HepG2 (cell line): ENCODE measurements at regions not wholly inside any gene's neighbourhood (a gene's known extent, or its start where the extent isn't known, plus 50 kb on each side); places are given as distances from the start of the nearest gene placed in this dataset.
A peak's percentile ranks its signal among the peaks of the same experiment; 100 is the strongest.

Source experiments
- ATAC-seq: fragments of 200-7000 bp; cut with Tn5 transposase; 3 replicates; pipeline ENCODE4 v1.9.1; 2020; ENCODE audit warnings: mild to moderate bottlenecking, moderate library complexity
- BruUV-seq: library from RNA; stranded (reverse); fragments of 400-500 nt; replicated peaks from 2 replicates; lab custom pipeline; 2021; lab: Mats Ljungman, UMichigan
- CTCF ChIA-PET: fragments of 300-600 bp; formaldehyde crosslinking; extraction: SDS; loops from one replicate; lab custom pipeline; 2021; ENCODE audit warnings: low total read pairs, inconsistent platforms, low intra/inter-chr PET ratio; lab: Yijun Ruan, JAX
- POLR2A ChIA-PET: fragments of 350-600 bp; sonication (Branson Sonifier 250); formaldehyde crosslinking; loops from one replicate; lab custom pipeline; 2020; ENCODE audit warnings: antibody characterized with exemption, inconsistent platforms; lab: Yijun Ruan, JAX
- DNase-seq: peaks from one replicate; pipeline ENCODE4 v3.0.0-alpha.2; 2015; ENCODE audit warnings: low spot score
- FAIRE-seq: peaks from 3 replicates; lab custom pipeline; 2011; peaks lifted over from hg19 to GRCh38; lab: Jason Lieb, UNC
- H2AFZ ChIP-seq: one replicate; pipeline ENCODE4 v1.6.1; 2011; ENCODE audit warnings: low read length, inconsistent platforms
- H3K27ac ChIP-seq: fragments of 300-600 bp; 3 replicates; pipeline ENCODE4 v1.8.0; 2011; ENCODE audit warnings: mixed run types, mild to moderate bottlenecking, mixed read lengths, low read length, inconsistent platforms; ENCODE audit not compliant: insufficient read depth; ENCODE audit errors: extremely low read length
- H3K27me3 ChIP-seq, 2 experiments: fragments of 200-600 bp in 1 of 2; 2 replicates in 1 of 2; 3 replicates in 1 of 2; pipeline versions ENCODE4 v1.6.0 to v1.8.0; 2011; ENCODE audit warnings: low read length in 2 of 2, mild to moderate bottlenecking in 2 of 2, moderate library complexity in 2 of 2, inconsistent platforms in 1 of 2; ENCODE audit not compliant: insufficient read depth in 2 of 2, control insufficient read depth in 1 of 2
- H3K36me3 ChIP-seq, 2 experiments: fragments of 200-600 bp in 1 of 2; replicated peaks in 1 of 2; 2 replicates in 1 of 2; 3 replicates in 1 of 2; pipeline versions ENCODE4 v1.5.1 to v1.8.0; 2011; ENCODE audit warnings: low read length in 2 of 2, inconsistent platforms in 1 of 2; ENCODE audit not compliant: insufficient read depth in 2 of 2, control insufficient read depth in 1 of 2
- H3K4me1 ChIP-seq: 2 replicates; pipeline ENCODE4 v1.5.1; 2012; ENCODE audit warnings: low read length, inconsistent platforms; ENCODE audit not compliant: insufficient read depth
- H3K4me2 ChIP-seq: 2 replicates; pipeline ENCODE4 v1.6.0; 2011; ENCODE audit warnings: low read depth, low read length, inconsistent platforms
- H3K4me3 ChIP-seq, 3 experiments: fragments of 200-600 bp in 1 of 3; sonication (generic), shearing (Covaris generic) in 1 of 3; replicated peaks in 1 of 3; 2 replicates each; pipeline ENCODE4 v1.5.1; 2011 to 2016; ENCODE audit warnings: low read length in 3 of 3, inconsistent platforms in 2 of 3, low read depth in 2 of 3, mild to moderate bottlenecking in 2 of 3, control low read depth in 1 of 3, mixed read lengths in 1 of 3; ENCODE audit not compliant: insufficient read depth in 1 of 3
- H3K79me2 ChIP-seq: one replicate; pipeline ENCODE4 v1.6.1; 2011; ENCODE audit warnings: low read length, inconsistent platforms; ENCODE audit not compliant: insufficient read depth
- H3K9ac ChIP-seq: 2 replicates; pipeline ENCODE4 v1.6.0; 2011; ENCODE audit warnings: mild to moderate bottlenecking, low read depth, low read length, inconsistent platforms; ENCODE audit not compliant: insufficient read depth
- H3K9me3 ChIP-seq: 2 replicates; pipeline ENCODE4 v1.5.1; 2012; ENCODE audit warnings: mild to moderate bottlenecking, low read length
- H4K20me1 ChIP-seq: 2 replicates; pipeline ENCODE4 v1.6.0; 2011; ENCODE audit warnings: inconsistent platforms, mild to moderate bottlenecking, low read length, moderate library complexity; ENCODE audit not compliant: insufficient read depth
- MNT ChIP-seq: fragments of 450-650 bp; IDR thresholded peaks from 2 replicates; pipeline ENCODE4 v1.6.1; 2016
- TAF15 ChIP-seq: fragments of 200-400 bp; formaldehyde crosslinking; IDR thresholded peaks from one replicate; pipeline ENCODE4 v1.6.1; 2018; ENCODE audit warnings: mild to moderate bottlenecking, low read depth, low read length; ENCODE audit not compliant: poor library complexity, severe bottlenecking
- ZNF10 ChIP-seq: sonication (generic); formaldehyde crosslinking; IDR thresholded peaks from 2 replicates; pipeline ENCODE4 v1.4.0; 2020; ENCODE audit warnings: mild to moderate bottlenecking, low read depth, missing genetic modification reagents, borderline replicate concordance
- WGBS: methylation state at CpG from one replicate; pipeline ENCODE4 v1.1.6; 2017; ENCODE audit warnings: low lambda C conversion rate; 5-methylcytosine and 5-hydroxymethylcytosine counted together
- in situ Hi-C: cut with HindIII; loops from 2 replicates; pipeline ENCODE4 v1.10.0; 2017; ENCODE audit warnings: low pct_unique_long_range_greater_than_20kb; ENCODE audit not compliant: extremely low pct_ligation_motif_present
- intact Hi-C: fragments of 100-400 bp; cut with micrococcal nuclease; formaldehyde crosslinking; loops from one replicate; pipeline ENCODE4 v1.10.0; 2022; ENCODE audit not compliant: unreplicated experiment

- in situ Hi-C loops = no loop called here
- no peaks in the 10 kb centered on the region for H3K4me1 ChIP-seq
- H3K36me3 ChIP-seq = no peaks in the 10 kb centered on the region
- FAIRE-seq (no peak), ATAC-seq (no peak), DNase-seq (no peak)
- no peaks in the 10 kb centered on the region for H4K20me1 ChIP-seq
- H3K4me3 ChIP-seq = no peak overlapping the region
- CTCF ChIA-PET = no interaction called here
- H3K79me2 ChIP-seq = no peaks in the 10 kb centered on the region
- no peak overlapping the region for H3K9ac ChIP-seq
- no peaks in the 10 kb centered on the region; the same call in 1 of the 2 replicates for H3K9me3 ChIP-seq
- no peak overlapping the region for H3K27ac ChIP-seq
- POLR2A ChIA-PET = no interaction called here
- no TSS peak for BruUV-seq
- TF ChIP-seq MNT = peak; percentile 64
- no peak for TF ChIP-seq TAF15
- 15% methylated on average over 2 of the region's 2 CpGs for WGBS
- H3K27me3 ChIP-seq = no peaks in the 10 kb centered on the region
- H2AFZ ChIP-seq = no peak overlapping the region
- no peak overlapping the region for H3K4me2 ChIP-seq
- intact Hi-C loops = no loop called here
These were observed 266.7 kb downstream of the CNTN3 start for GRCh38 chr3:74347563-74348268.

- intact Hi-C loops = no loop called here
- Histone ChIP-seq H3K9me3 (no peaks in the 10 kb centered on the region; the same call in 1 of the 2 replicates), H3K4me2 (no peak overlapping the region), H4K20me1 (no peaks in the 10 kb centered on the region), H3K36me3 (no peaks in the 10 kb centered on the region), H3K9ac (no peak overlapping the region), H3K27ac (no peak overlapping the region), H3K4me3 (no peak overlapping the region), H3K79me2 (no peaks in the 10 kb centered on the region), H3K27me3 (no peaks in the 10 kb centered on the region), H2AFZ (no peak overlapping the region), H3K4me1 (no peaks in the 10 kb centered on the region)
- ChIA-PET POLR2A (no interaction called here), CTCF (no interaction called here)
- no peak for ATAC-seq
- FAIRE-seq = no peak
- 52% methylated on average over 2 of the region's 3 CpGs for WGBS
- DNase-seq = no peak
- no TSS peak for BruUV-seq
- TF ChIP-seq ZNF10 (CRISPR knock-in tag) = no peak
- in situ Hi-C loops = no loop called here
These were observed 267.6 kb downstream of the CNTN3 start for GRCh38 chr3:74346896-74347295.
